WI38 (cell line): ENCODE measurements at regions not wholly inside any gene's neighbourhood (a gene's known extent, or its start where the extent isn't known, plus 50 kb on each side); places are given as distances from the start of the nearest gene placed in this dataset.
"Not testable (repeated sequence)": the region's sequence is repeated elsewhere in the genome, so short reads cannot be mapped to it uniquely, and the experiment has no call there.

Experiments
- H3K4me3 ChIP-seq: 2 replicates; pipeline ENCODE4 v1.5.1; 2011; ENCODE audit warnings: low read depth, mild to moderate bottlenecking, control low read depth, low read length
- TF ChIP-seq, protein P1 (sequence below): IDR thresholded peaks from 2 replicates; pipeline ENCODE4 v1.5.1; 2012; ENCODE audit warnings: low read depth, mild to moderate bottlenecking, control low read depth, low read length

DNA sequence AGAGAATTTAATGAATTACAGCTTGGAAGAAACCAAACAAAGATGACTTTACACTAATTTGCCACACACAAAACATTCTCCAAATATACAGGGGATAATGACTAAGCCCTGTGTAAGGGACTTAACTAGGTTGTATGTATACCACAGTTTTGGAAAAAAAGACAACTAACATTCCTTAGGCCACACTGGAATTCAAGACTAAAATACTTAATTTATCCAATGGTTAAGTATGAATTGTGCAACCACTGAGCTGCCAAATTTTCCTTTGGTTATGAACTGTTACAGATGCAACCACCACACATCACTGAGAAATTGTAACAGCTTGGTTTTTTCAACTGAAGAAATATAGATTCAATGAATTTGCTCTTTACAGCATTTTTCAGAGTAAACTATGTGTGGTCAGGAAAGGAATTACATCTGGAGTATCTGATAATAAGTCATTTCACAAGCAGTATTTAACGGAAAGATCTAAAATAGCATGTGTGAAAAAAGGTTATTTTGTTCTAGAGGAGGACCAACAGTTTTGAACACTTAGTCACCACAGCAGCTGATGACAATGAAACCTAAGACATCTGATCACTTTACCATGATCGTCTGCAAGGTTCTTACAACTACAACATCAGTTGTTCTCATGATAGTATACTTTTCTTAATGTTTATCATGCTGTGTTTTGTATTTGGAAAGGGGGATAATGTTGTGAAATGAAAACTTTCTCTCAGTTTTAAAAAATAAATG is 318.8 kb downstream of the BCKDHB start:
- TF ChIP-seq, protein P1, sequence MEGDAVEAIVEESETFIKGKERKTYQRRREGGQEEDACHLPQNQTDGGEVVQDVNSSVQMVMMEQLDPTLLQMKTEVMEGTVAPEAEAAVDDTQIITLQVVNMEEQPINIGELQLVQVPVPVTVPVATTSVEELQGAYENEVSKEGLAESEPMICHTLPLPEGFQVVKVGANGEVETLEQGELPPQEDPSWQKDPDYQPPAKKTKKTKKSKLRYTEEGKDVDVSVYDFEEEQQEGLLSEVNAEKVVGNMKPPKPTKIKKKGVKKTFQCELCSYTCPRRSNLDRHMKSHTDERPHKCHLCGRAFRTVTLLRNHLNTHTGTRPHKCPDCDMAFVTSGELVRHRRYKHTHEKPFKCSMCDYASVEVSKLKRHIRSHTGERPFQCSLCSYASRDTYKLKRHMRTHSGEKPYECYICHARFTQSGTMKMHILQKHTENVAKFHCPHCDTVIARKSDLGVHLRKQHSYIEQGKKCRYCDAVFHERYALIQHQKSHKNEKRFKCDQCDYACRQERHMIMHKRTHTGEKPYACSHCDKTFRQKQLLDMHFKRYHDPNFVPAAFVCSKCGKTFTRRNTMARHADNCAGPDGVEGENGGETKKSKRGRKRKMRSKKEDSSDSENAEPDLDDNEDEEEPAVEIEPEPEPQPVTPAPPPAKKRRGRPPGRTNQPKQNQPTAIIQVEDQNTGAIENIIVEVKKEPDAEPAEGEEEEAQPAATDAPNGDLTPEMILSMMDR = no peak

DNA sequence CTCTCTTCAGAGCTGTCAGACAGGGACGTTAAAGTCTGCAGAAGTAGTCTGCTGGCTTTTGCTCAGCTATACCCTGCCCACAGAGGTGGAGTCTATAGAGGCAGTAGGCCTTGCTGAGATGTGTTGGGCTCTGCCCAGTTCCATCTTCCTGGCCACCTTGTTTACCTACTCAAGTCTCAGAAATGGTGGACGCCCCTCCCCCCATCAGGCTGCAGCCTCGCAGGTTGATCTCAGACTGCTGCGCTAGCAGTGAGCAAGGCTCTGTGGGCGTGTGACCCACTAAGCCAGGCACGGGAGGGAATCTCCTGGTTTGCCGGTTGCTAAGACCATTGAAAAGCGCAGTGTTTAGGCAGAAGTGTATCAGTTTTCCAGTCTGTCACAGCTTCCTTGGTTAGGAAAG is 305.0 kb downstream of the BCKDHB start:
- TF ChIP-seq, protein P1 = no peak

More for the DNA sequence above, 318.8 kb downstream of the BCKDHB start:
- 0 out of 2 replicates have a peak overlapping the region, but pooled peaks have one; percentile 4 for H3K4me3 ChIP-seq

DNA sequence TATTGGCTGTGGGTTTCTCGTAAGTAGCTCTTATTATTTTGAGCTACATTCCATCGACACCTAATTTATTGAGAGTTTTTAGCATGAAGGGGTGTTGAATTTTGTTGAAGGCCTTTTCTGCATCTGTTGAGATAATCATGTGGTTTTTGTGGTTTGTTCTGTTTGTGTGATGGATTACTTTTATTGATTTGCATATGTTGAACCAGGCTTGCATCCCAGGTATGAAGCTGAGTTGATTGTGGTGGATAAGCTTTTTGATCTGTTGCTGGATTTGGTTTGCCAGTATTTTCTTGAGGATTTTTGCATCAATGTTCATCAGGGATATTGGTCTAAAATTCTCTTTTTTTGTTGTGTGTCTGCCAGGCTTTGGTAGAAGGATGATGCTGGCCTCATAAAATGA is 301.5 kb downstream of the BCKDHB start:
- not testable (repeated sequence) for H3K4me3 ChIP-seq

More for the DNA sequence above, 305.0 kb downstream of the BCKDHB start:
- H3K4me3 ChIP-seq = no peak overlapping the region

DNA sequence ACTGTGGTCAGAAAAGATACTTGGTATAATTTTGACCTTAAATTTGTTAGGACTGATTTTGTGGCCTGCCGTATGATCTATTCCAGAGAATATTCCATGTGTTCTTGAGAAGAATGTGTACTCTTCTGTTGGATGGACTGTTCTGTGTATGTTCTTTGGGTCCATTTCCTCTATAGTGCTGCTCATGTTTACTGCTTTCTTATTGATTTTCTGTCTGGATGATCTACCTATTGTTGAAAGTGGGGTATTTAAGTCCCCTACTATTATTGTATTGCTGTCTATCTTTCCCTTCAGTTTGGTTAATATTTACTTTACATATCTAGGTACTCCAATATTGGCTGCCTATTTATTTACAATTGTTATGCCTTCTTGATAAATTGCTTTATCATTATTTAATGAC is 298.4 kb downstream of the BCKDHB start:
- TF ChIP-seq, protein P1 = no peak
- H3K4me3 ChIP-seq = no peak overlapping the region

DNA sequence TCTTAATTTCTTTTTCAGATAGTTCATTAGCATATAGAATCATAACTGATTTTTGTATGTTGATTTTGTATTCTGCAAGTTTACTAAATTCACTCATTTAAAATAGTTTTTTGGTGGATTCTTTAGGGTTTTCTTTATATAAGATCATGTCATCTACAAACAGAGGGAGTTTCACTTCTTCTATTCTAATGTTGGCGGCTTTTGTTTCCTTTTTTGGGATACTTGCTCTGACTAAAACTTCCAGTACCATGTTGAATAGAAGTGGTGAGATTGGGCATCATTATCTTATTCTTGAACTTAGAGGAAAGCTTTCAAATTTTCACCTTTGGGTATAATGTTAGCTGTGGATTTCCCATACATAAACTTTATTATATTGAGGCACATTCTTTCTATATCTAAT is 296.9 kb downstream of the BCKDHB start:
- no peak overlapping the region for H3K4me3 ChIP-seq
- TF ChIP-seq, protein P1 = no peak

DNA sequence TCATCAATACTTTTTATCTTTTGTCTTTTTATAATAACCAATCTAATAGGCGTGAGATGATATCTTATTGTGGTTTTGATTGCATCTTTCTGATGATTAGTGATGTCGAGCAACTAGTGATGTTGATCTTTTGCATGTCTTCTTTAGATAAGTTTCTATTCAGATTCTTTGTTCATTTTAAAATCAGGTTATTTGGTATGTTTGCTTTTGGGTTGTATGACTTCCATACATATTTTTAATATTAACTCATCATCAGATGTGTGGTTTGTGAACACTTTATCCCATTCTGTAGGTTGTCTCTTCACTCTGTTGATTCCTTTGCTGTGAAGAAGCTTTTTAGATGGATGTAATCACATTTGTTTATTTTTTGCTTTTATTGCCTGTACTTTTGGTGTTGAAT is 295.8 kb downstream of the BCKDHB start:
- TF ChIP-seq, protein P1 = no peak
- no peak overlapping the region for H3K4me3 ChIP-seq
